ENCODE measurements at regions not wholly inside any gene's neighbourhood (a gene's known extent, or its start where the extent isn't known, plus 50 kb on each side); places are given as distances from the start of the nearest gene placed in this dataset.
"Not testable (repeated sequence)": the region's sequence is repeated elsewhere in the genome, so short reads cannot be mapped to it uniquely, and the experiment has no call there.

GRCh38 chr3:112695377-112696108, 54.6 kb upstream of the CCDC80 start:
- not testable (repeated sequence) for H3K27ac ChIP-seq (ENCODE audit: low read depth in 1 of 3, low read length in 2 of 3); H3K36me3 ChIP-seq (ENCODE audit: control insufficient read depth in 3 of 3, insufficient read depth in 2 of 3, low read depth in 1 of 3, low read length in 3 of 3); FAIRE-seq; DNase-seq; H3K4me1 ChIP-seq (ENCODE audit: control insufficient read depth in 3 of 3, insufficient read depth in 2 of 3, low read depth in 1 of 3, low read length in 2 of 3); H3K27me3 ChIP-seq (ENCODE audit: control insufficient read depth in 3 of 3, insufficient read depth in 3 of 3, low read length in 3 of 3); H3K4me3 ChIP-seq (ENCODE audit: low read depth in 1 of 3, low read length in 3 of 3); H3K9me3 ChIP-seq (ENCODE audit: control insufficient read depth in 2 of 2, insufficient read depth in 1 of 2, low read depth in 1 of 2, low read length in 1 of 2)
- 64 to 77% (median 67%) methylated on average over 3 of the region's 3 CpGs for WGBS, 3 donors

GRCh38 chr3:112694906-112695305, 54.0 kb upstream of the CCDC80 start:
- 95 to 100% (median 99%) methylated on average over 2 of the region's 2 CpGs for WGBS, 3 donors
- not testable (repeated sequence) for H3K36me3 ChIP-seq (ENCODE audit: control insufficient read depth in 3 of 3, insufficient read depth in 2 of 3, low read depth in 1 of 3, low read length in 3 of 3); H3K4me3 ChIP-seq (ENCODE audit: low read depth in 1 of 3, low read length in 3 of 3); FAIRE-seq; H3K9me3 ChIP-seq (ENCODE audit: control insufficient read depth in 2 of 2, insufficient read depth in 1 of 2, low read depth in 1 of 2, low read length in 1 of 2); H3K27me3 ChIP-seq (ENCODE audit: control insufficient read depth in 3 of 3, insufficient read depth in 3 of 3, low read length in 3 of 3); DNase-seq; H3K4me1 ChIP-seq (ENCODE audit: control insufficient read depth in 3 of 3, insufficient read depth in 2 of 3, low read depth in 1 of 3, low read length in 2 of 3); H3K27ac ChIP-seq (ENCODE audit: low read depth in 1 of 3, low read length in 2 of 3)

- DNase-seq, result no peak
- Histone ChIP-seq H3K27ac (ENCODE audit: low read depth in 1 of 3, low read length in 2 of 3) (no peak overlapping the region), H3K4me3 (ENCODE audit: low read depth in 1 of 3, low read length in 3 of 3) (no peak overlapping the region), H3K4me1 (ENCODE audit: control insufficient read depth in 3 of 3, insufficient read depth in 2 of 3, low read depth in 1 of 3, low read length in 2 of 3) (no peaks in the 10 kb centered on the region), H3K9me3 (ENCODE audit: control insufficient read depth in 2 of 2, insufficient read depth in 1 of 2, low read depth in 1 of 2, low read length in 1 of 2) (peaks cover 0 to 5% of the 10 kb centered on the region in 2 donors), H3K27me3 (ENCODE audit: control insufficient read depth in 3 of 3, insufficient read depth in 3 of 3, low read length in 3 of 3) (no peaks in the 10 kb centered on the region), H3K36me3 (ENCODE audit: control insufficient read depth in 3 of 3, insufficient read depth in 2 of 3, low read depth in 1 of 3, low read length in 3 of 3) (no peaks in the 10 kb centered on the region)
- WGBS, 3 donors, result 92 to 98% (median 94%) methylated on average over 4 of the region's 4 CpGs
- FAIRE-seq, result no peak
Measured at GRCh38 chr3:112693186-112693585, 52.2 kb upstream of the CCDC80 start.
